ENCODE measurements at regions not wholly inside any gene's neighbourhood (a gene's known extent, or its start where the extent isn't known, plus 50 kb on each side); places are given as distances from the start of the nearest gene placed in this dataset.

GRCh38 chr12:54711669-54712068 lies 63.5 kb upstream of the DCD start:
- no peak for DNase-seq (ENCODE audit: low read depth)

GRCh38 chr12:54708826-54709225 lies 60.7 kb upstream of the DCD start:
- DNase-seq (ENCODE audit: low read depth): no peak

GRCh38 chr12:54704202-54704601 lies 56.0 kb upstream of the DCD start:
- no peak for DNase-seq (ENCODE audit: low read depth)

- DNase-seq (ENCODE audit: low read depth): no peak
These were observed 53.9 kb upstream of the DCD start for GRCh38 chr12:54701940-54702592.

- DNase-seq (ENCODE audit: low read depth): no peak
These were observed 52.7 kb upstream of the DCD start for GRCh38 chr12:54700849-54701248.

GRCh38 chr12:54700301-54700700 lies 52.1 kb upstream of the DCD start:
- DNase-seq (ENCODE audit: low read depth): no peak

All from activated T-cell treated with anti-CD3 and anti-CD28 coated beads for 1 hour (primary cell).